DMS114 treated with DMSO at 0.1 percent for 48 hours (cell line): ENCODE measurements at regions not wholly inside any gene's neighbourhood (a gene's known extent, or its start where the extent isn't known, plus 50 kb on each side); places are given as distances from the start of the nearest gene placed in this dataset.
"Not testable (repeated sequence)": the region's sequence is repeated elsewhere in the genome, so short reads cannot be mapped to it uniquely, and the experiment has no call there.

ENCODE experiments used
- DNase-seq: peaks from one replicate; lab custom pipeline; 2025; ENCODE audit not compliant: unreplicated experiment; lab: John Stamatoyannopoulos, UW

DNA sequence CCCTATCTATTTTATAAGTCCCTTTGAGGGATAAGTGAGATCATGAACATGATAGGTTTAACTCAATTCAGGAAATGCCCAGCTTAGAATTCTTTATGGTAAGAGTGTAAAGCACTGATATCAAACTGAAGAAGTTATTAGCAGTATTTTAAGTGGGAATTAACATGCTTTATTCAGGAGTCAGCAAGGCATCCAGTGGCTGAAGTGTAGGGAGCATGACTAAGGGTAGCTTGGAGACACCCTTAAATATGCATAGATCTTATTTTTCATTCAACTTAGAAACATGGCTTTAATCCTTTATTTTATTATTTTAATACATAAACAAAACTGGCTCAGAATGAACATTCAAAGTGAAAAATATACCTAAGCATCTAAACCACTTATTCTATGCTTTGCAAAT is 158.3 kb upstream of the LPP start:
- no peak for DNase-seq

DNA sequence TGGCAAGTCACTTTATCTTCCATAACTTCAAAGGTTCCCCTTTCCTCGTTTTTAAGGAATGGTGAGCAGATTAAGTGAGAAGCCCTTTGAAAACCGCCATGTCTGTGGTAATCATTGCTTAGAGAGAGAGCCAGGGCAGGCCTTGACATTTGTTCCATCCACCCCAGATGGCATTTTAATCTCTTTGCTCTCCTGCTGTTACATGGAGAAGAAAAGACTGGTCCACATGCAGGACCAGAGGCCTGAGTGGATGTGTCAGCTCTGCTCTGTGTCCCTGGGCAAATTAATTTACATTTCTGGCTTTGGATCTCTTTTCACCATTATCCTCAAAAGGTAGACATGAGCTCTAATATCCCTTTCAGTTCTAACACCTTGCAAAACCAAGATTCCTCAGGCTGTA is 157.3 kb upstream of the LPP start:
- no peak for DNase-seq

DNA sequence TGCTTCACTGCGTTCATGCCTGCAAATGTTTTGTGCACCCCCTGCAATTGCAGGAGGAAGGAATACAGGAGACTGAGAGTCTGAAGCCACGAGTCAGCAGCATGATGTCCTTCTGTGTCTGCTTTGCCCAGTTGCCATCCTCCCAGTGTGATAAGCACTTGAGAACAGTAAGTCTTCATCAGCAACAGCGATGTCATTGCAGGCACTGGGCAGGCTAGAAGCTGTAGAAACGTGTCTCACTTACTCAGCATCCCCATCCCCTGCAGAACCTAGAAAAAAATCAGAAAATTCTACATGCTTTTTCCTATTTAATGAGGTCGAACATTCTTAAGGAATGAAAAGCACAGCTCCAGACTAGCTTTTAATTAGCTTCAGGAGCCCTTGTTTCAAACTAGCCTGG is 156.5 kb upstream of the LPP start:
- DNase-seq: no peak

GRCh38 chr3:187997946-187998561 is 155.9 kb upstream of the LPP start:
- no peak for DNase-seq

GRCh38 chr3:187998611-187999010 is 155.3 kb upstream of the LPP start:
- no peak for DNase-seq

GRCh38 chr3:187999821-188000220 is 154.1 kb upstream of the LPP start:
- no peak for DNase-seq

DNA sequence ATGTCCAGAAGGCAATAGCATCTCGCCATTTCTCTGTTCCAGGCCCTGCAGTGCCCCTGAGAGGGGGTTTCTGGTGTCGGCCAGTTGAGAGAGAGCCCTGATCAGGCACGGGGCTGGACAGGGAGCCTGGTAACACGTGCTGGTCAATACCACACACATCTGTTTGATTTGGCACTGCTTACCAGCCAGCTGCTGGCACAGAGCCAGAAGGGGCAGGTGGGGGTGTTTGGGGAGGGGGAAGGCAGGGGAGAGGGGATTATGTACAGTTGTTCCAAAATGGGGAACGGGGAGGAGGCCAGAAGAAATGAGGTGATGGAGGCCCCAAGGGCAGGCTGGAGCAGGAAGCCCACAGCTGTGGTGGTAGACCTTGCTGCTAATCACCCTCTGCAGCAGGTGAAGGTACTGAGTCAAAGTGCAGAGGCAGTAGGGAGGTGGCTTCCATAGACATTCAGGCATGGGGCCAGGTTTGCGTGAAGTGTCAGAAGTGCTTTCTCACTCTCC is 153.5 kb upstream of the LPP start:
- DNase-seq: no peak

DNA sequence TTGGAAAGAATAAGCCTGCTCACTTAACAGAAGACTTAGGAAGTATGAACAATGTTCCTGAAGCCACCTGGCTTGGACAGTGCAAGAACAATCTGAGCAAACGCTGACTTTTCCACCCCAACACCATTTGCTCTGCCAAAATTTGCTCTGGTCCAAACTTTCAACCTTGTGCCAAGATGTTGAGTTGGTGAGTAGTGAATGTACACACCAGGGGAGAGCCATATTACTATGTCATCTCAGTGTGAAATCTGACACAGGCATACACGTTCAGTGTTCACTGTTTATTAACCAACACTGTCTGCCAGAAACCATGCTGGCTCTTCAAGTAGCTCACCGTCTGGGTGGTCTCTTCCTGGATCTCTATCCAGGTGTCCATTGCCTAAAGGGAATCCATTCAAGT is 152.9 kb upstream of the LPP start:
- no peak for DNase-seq

GRCh38 chr3:188001926-188002325 is 152.0 kb upstream of the LPP start:
- no peak for DNase-seq

DNA sequence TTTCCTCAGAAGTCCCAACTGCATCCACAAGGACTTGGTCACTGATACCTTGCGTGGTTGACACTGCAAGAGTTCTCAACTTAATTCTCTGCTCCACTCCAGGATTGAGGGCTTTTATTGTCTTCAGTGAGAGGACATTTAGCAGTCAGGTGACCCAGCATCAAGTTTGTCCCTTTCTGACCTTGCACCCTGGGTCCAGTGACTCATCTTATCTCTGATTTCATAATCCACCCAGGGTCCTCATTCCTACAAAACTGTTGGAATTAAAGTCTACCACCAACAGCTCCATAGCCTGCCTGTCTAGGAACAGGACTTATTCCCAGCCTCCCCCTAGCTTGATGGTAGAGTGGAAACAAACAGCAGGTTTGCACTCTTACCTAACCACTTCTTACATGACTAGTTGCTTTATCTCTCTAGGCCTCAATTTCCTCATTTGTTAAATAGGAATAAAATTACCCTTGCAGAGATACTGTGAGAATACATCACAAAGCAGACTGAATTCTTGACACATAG is 151.3 kb upstream of the LPP start:
- DNase-seq: no peak

DNA sequence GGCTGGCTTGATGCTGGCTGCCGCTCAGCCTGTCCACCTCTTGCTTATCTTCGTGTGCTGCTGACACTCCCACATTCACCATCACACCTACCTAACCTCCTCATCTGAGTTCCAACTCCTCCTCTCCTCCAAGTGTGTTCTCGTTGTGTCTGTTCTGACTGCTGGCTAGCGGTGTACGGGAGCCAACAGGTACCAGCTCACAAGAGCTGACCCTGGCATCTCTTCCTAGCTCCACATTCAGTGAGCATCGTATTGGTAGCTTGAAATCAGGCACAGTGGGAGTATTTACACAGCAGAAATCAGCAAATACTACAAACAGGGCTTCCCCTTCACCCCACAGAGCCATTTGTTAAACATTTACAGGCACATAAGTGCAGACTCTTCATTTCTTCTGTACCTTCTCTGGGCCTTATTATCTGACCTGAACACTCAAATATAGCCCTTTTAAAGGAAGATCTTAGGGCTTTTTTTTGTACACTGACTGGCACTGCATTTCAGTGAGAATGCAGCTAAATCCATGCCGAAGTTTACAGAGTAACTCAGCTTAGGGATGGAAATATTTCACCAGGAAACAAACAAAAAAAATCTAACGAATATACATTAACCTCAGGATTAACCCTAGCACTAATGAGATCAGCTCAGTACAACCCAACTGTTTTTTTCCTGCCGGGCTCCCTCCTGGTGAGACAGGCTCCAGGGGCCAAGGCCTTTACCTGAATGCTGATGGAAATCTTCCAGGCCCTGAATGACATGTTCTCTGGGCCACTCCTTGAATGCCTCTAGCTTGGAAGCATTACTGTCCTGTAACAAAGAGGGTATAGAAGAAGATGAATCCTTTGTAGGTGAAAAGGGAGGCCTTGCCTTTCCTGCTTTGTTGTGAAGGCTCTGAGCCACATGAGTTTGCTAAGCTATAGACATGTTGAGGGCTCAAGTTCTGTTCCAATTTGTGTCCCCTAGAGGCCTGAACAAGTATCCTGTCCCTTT is 150.5 kb upstream of the LPP start:
- no peak for DNase-seq

DNA sequence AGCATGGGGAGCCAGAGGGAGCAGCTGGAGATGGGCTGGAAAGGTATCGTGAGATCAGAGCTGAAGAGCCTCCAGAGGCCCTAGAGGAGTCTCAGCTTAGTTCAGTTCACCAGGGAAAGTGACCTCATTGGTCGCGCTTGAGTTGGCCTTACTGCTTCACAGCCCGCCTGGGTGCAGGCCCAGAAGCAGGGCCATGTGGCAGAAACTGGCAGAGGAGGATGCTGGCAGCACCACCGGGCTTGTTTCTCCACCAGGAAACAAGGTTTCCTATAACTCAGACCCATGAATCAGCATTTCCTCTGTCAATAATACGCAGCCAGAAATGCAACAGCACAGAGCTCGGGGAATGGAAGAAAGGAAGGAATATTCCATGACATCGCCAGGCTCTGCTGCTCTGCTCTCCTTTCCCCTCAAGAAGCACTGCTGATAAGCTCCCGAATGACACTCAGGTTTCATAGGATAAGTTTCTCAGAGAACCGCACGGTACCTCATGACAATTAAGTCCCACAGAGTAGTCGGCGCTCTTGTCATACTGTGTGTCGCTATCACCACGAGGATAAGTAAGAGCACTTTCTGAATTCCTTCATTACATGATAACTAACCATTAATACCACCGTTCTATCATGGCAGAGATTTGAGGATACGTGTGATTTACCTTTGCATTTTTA is 147.1 kb upstream of the LPP start:
- no peak for DNase-seq

- no peak for DNase-seq
These were observed 146.1 kb upstream of the LPP start for GRCh38 chr3:188007897-188008296.

- no peak for DNase-seq
These were observed 145.3 kb upstream of the LPP start for GRCh38 chr3:188008582-188009213.

DNA sequence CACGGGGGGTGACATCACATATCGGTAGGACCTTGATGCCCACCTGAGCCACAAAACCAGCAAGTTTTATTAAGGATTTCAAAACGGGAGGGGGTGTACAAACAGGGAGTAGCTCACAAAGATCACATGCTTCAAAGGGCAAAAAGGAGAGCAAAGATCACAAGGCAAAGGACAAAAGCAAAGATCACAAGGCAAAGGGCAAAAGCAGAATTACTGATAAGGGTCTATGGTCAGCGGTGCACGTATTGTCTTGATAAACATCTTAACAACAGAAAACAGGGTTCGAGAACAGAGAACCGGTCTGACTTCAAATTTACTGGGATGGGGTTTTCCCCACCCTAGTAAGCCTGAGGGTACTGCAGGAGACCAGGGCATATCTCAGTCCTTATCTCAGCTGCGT is 143.5 kb upstream of the LPP start:
- DNase-seq: no peak

- no peak for DNase-seq
These were observed 134.2 kb upstream of the LPP start for GRCh38 chr3:188019727-188020126.

DNA sequence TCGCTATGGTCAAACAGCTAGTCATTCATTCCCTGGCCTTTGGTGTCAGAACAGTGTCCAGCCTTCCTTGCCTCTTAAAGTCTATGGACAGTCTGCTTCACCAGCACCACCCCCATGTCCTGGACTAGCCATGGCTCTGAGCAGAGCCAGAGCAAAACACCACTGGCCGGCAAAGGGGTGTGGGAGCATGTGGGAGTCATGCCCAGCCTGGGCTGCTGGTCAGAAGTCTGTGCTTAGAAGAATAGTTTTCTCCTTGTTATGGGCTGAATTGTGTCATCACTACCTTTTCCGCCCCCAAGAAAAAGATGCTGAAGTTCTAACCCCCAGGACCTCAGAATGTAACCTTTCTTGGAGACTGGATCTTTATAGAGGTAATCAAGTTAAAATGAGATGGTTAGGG is 132.9 kb upstream of the LPP start:
- no peak for DNase-seq

DNA sequence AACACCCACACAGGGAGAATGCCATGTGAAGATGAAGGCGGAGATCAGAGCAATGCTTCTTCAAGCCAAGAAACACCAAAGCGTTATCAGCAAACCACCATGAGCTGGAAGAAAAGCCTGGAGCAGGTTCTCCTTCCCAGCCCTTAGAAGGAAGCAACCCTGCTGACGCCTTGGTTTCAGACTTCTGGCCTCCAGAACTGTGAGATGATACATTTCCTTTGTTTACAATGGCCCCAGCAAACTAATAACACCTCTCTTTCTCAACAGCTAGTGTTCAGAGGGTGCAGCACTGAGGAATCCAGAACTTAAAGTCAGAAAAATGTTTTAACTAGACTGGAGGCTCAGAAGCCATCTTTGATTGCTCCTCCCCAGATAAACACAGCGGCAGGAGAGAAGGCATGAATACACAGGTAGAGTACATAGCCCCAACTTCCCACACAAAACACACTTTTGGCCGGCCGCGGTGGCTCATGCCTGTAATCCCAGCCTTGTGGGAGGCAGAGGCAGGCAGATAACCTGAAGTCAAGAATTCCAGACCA is 132.4 kb upstream of the LPP start:
- no peak for DNase-seq

DNA sequence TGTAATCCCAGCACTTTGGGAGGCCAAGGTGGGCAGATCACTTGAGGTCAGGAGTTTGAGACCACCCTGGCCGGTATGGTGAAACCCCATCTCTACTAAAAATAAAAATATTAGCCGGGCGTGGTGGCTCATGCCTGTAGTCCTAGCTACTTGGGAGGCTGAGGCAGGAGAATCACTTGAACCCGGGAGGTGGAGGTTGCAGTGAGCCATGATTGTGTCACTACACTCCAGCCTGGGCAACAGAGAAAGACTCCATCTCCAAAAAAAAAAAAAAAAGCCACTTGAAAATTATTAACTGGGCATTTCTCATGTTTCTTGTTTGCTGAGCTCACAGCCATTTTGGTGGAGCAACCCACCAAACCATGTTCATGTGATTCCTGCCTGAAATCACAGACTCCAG is 131.1 kb upstream of the LPP start:
- not testable (repeated sequence) for DNase-seq

DNA sequence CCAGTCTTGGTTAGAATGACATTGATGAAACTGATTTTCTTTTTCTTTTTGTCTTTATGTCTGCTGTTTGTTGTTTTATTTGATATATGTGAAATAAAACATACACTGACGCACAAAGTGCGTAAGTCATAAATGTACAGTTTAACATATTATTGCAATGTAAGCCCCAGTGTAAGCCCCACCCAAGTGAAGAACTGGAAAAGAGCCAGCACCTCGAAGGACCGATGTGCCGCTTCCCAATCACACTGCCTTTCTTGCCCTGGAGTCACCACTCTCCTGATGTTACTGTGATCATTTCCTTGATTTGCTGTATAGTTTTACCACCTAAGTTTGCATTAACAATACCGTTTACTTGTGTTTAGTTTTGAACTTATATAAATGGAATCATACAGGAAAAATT is 128.4 kb upstream of the LPP start:
- no peak for DNase-seq
